Activated naive CD8-positive, alpha-beta T cell treated with anti-CD3 and anti-CD28 coated beads, Interleukin-2, amount 50 U/mL, for 24 hours (primary cell): ENCODE measurements at regions not wholly inside any gene's neighbourhood (a gene's known extent, or its start where the extent isn't known, plus 50 kb on each side); places are given as distances from the start of the nearest gene placed in this dataset.

Source experiments
- ATAC-seq: fragments of 150-1000 bp; cut with Tn5 transposase; one replicate; pipeline ENCODE4 v1.10.0; 2021
- DNase-seq: peaks from one replicate; pipeline ENCODE4 v3.0.0; 2021
- H3K27ac Mint-ChIP-seq: one replicate; pipeline ENCODE4 v1.8.0; 2021; ENCODE audit warnings: mild to moderate bottlenecking, mixed read lengths
- H3K27me3 Mint-ChIP-seq: one replicate; pipeline ENCODE4 v1.8.0; 2021; ENCODE audit warnings: mixed read lengths
- H3K36me3 Mint-ChIP-seq: one replicate; pipeline ENCODE4 v1.8.0; 2021; ENCODE audit warnings: low read depth, mixed read lengths
- H3K4me1 Mint-ChIP-seq: one replicate; pipeline ENCODE4 v1.8.0; 2021; ENCODE audit warnings: mixed read lengths
- H3K4me3 Mint-ChIP-seq: one replicate; pipeline ENCODE4 v1.8.0; 2021; ENCODE audit warnings: mild to moderate bottlenecking, moderate library complexity, mixed read lengths
- H3K9me3 Mint-ChIP-seq: one replicate; pipeline ENCODE4 v1.8.0; 2021; ENCODE audit warnings: mixed read lengths

DNA sequence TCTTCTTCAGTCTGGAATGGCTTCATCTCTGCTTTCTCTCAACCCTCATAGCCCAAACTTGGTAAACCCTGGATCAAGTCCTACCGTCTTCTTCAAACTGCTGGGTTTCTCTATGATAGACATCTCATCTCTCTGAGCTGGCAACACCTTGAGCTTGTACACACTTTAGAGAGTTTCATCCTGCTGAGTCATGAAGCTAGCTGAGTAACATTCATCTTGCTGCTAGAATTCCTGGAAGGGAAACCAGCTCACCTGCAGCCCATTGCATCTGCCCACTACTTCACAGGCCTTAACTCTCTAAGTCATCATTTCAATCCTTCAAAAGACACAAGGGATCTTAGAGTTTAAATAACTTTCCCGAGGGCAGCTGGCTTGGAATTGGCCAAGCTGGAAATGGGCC is 175.5 kb upstream of the RORA start:
- Mint-ChIP-seq H3K27me3 (peaks cover 21% of the 10 kb centered on the region), H3K4me3 (no peak overlapping the region), H3K27ac (no peak overlapping the region), H3K36me3 (no peaks in the 10 kb centered on the region), H3K4me1 (no peaks in the 10 kb centered on the region), H3K9me3 (no peaks in the 10 kb centered on the region)
- DNase-seq: no peak
- ATAC-seq: no peak

DNA sequence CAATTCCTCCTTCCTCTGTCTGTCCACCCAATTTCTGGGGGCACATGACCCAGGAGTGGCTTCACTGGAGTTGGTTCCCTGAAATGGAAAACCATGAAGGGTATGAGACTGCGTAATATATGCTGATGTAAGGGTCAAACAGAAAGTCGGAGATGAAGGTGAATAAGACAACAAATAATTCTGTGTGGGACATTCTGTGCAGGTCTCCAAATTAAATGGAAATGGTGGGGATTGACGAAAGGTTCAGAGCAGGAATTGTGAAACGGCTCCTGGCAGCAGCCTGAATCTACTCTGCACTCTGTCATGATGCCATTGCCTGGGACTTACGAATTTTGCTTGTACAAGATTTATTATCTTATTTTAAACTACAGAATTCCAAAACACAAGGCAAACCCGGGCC is 174.8 kb upstream of the RORA start:
- no peak for ATAC-seq
- no peaks in the 10 kb centered on the region for H3K9me3 Mint-ChIP-seq
- H3K36me3 Mint-ChIP-seq: no peaks in the 10 kb centered on the region
- no peak overlapping the region for H3K4me3 Mint-ChIP-seq
- H3K27me3 Mint-ChIP-seq: peaks cover 21% of the 10 kb centered on the region
- H3K27ac Mint-ChIP-seq: no peak overlapping the region
- DNase-seq: no peak
- H3K4me1 Mint-ChIP-seq: no peaks in the 10 kb centered on the region

- H3K4me3 Mint-ChIP-seq: no peak overlapping the region
- DNase-seq (no peak), ATAC-seq (no peak)
- no peaks in the 10 kb centered on the region for H3K9me3 Mint-ChIP-seq
- no peaks in the 10 kb centered on the region for H3K36me3 Mint-ChIP-seq
- H3K27ac Mint-ChIP-seq: no peak overlapping the region
- peaks cover 18% of the 10 kb centered on the region for H3K27me3 Mint-ChIP-seq
- H3K4me1 Mint-ChIP-seq: no peaks in the 10 kb centered on the region
These were observed 173.0 kb upstream of the RORA start for GRCh38 chr15:61401903-61402698.

DNA sequence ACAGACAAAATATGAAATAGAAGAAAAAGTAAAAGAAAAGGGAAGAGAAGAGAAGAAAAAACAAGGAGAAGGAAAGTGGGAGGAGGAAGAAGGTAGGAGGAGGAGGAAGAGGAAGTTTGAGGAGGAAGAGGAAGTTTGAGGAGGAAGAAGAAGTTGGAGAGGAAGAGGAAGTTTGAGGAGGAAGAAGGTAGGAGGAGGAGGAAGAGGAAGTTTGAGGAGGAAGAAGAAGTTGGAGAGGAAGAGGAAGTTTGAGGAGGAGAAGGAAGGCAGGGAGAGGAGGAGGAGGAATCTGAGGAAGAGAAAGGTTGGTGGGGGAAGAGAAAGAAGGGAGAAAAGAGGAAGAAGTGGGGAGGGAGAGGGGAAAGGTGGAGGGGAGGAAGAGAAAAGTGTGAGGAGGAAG is 169.2 kb upstream of the RORA start:
- Mint-ChIP-seq H3K9me3 (no peaks in the 10 kb centered on the region), H3K4me3 (no peak overlapping the region), H3K27ac (no peak overlapping the region), H3K27me3 (peaks cover 7% of the 10 kb centered on the region), H3K36me3 (no peaks in the 10 kb centered on the region), H3K4me1 (no peaks in the 10 kb centered on the region)
- no peak for DNase-seq
- no peak for ATAC-seq

DNA sequence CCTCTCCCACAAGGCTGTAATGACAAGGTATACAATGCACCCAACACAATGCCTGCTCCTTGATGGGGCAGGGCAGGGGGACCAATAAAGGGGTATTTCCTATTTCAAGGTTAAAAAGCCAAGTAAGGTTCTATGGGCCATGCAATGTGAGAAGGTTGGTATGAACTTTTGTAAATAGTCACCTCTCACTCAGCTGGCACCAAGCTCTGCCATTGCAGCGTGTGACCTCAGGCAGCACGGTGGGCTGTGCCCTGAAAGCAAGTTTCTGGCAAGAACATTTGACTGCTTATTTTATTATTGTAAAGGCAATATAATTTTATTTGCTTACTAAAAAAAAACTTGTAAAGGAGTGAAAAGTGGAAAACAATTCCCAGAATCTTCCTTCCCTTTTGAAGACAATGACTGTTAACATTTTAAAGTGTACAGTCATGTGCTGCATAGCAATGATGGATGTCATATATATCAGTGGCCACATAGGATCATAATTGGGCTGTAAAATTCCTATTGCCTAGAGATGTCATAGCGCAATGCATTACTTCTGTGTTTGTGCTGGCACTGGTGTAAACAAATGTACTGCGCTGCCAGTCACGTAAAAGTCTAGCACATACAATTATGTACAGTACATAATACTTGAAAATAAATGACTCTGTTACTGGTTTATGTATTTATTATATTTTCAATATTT is 167.3 kb upstream of the RORA start:
- DNase-seq (no peak), ATAC-seq (no peak)
- Mint-ChIP-seq H3K9me3 (no peaks in the 10 kb centered on the region), H3K36me3 (no peaks in the 10 kb centered on the region), H3K4me1 (no peaks in the 10 kb centered on the region), H3K27ac (no peak overlapping the region), H3K4me3 (no peak overlapping the region), H3K27me3 (peaks cover 5% of the 10 kb centered on the region)

GRCh38 chr15:61393949-61394348 is 164.8 kb upstream of the RORA start:
- Mint-ChIP-seq H3K36me3 (no peaks in the 10 kb centered on the region), H3K4me1 (peaks cover 7% of the 10 kb centered on the region), H3K27ac (no peak overlapping the region), H3K27me3 (peaks cover 6% of the 10 kb centered on the region), H3K9me3 (peaks cover 7% of the 10 kb centered on the region), H3K4me3 (no peak overlapping the region)
- no peak for DNase-seq
- no peak for ATAC-seq

DNA sequence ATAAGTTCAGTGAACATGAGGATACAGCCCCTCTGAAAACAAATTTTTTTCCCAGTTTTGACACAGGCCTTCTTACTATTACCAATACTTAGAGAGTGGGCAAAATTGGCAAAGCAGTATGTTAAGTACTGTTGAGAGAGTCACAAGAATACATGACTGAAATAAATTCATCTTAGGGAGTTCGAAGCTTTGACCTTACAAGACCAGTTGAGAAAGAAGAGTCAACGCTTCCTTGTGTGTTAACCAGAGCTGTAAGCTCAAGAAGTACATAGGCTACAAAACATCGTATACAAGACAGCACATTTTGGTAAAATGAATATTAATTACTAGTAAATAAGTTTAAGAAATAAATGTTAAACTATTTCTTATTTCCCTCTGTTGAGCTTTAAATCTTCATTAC is 164.4 kb upstream of the RORA start:
- Mint-ChIP-seq H3K4me1 (peaks cover 7% of the 10 kb centered on the region), H3K4me3 (no peak overlapping the region), H3K36me3 (no peaks in the 10 kb centered on the region), H3K27ac (no peak overlapping the region), H3K9me3 (peaks cover 8% of the 10 kb centered on the region), H3K27me3 (peaks cover 6% of the 10 kb centered on the region)
- ATAC-seq: no peak
- no peak for DNase-seq

DNA sequence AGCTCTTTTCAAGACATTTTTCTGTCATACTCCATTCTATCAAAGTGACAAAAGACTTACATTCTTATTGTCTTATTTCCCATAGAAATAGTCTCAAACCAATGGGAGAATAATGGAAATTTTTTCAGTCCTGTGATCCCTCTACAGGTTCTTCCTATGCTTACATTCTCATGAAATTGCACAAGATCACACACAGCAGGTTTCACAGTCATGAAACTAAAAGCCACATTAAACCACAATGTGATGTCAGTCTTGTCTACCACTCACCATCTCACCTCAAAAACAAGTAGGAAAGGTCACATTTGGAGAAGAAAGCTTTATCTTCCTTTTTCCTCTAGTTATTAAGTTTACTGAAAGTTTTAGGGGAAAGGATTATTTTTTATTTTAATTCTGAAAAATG is 161.0 kb upstream of the RORA start:
- DNase-seq: no peak
- H3K4me3 Mint-ChIP-seq: peak overlapping the region; percentile 16
- peaks cover 12% of the 10 kb centered on the region for H3K9me3 Mint-ChIP-seq
- peak overlapping the region; percentile 60 for H3K27ac Mint-ChIP-seq
- H3K4me1 Mint-ChIP-seq: peaks cover 7% of the 10 kb centered on the region
- peaks cover 10% of the 10 kb centered on the region for H3K27me3 Mint-ChIP-seq
- H3K36me3 Mint-ChIP-seq: no peaks in the 10 kb centered on the region
- no peak for ATAC-seq

DNA sequence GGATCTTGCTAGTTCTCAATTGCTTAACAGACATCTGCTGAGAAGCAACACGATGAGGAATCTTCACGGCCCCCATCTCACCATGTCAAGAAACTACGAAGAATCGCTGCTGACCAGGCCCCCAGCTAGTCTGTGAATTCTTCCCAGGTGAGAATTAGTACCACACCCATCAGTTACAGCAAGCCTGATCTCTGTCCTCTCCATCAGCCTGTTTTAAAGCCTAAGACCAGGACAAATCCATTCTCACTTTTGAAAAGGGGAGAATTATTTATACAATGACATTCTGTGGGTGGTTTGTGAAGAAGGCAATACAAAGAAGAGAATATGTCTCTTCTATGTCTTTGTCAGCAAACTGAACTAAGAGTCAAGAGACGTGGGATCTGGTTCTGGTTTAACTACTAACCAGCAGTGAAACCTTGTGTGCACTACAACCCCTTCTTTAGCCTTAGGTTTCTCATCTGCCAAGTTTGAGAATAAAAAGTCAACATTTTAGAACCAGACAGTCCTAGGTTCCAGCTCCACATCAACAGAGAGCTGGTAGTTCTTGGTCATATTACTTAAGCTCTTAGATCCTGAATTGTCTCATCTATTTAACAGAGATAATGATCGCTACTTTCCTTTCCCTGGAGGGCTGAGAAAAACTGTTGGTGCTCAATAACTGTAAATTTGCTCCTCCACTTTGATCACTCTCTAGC is 160.4 kb upstream of the RORA start:
- Mint-ChIP-seq H3K4me3 (no peak overlapping the region), H3K27ac (no peak overlapping the region), H3K27me3 (peaks cover 11% of the 10 kb centered on the region), H3K9me3 (peaks cover 12% of the 10 kb centered on the region), H3K4me1 (peaks cover 7% of the 10 kb centered on the region), H3K36me3 (no peaks in the 10 kb centered on the region)
- no peak for DNase-seq
- no peak for ATAC-seq

DNA sequence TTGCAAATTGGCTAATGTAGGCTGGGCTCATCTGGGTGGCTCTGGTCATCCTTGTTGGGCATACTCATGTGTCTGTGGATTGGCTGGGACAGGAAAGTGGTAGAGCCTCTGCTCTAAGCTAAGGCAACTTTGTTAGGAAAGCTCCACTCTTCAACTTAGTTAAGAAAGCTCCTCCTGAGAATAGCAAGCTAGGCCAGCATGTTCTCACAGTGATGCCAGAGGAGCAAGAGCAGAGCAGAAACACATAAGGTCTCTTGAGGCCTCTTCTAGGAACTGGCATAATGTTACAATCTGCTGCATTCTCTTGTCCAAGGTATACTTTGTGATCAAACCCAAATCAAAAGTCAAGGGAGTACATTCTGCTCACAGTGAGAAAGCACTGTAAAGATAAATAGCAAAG is 158.6 kb upstream of the RORA start:
- H3K27me3 Mint-ChIP-seq: peaks cover 11% of the 10 kb centered on the region
- H3K36me3 Mint-ChIP-seq: no peaks in the 10 kb centered on the region
- ATAC-seq (no peak), DNase-seq (no peak)
- no peak overlapping the region for H3K27ac Mint-ChIP-seq
- H3K4me1 Mint-ChIP-seq: peaks cover 7% of the 10 kb centered on the region
- H3K9me3 Mint-ChIP-seq: peaks cover 12% of the 10 kb centered on the region
- H3K4me3 Mint-ChIP-seq: no peak overlapping the region

DNA sequence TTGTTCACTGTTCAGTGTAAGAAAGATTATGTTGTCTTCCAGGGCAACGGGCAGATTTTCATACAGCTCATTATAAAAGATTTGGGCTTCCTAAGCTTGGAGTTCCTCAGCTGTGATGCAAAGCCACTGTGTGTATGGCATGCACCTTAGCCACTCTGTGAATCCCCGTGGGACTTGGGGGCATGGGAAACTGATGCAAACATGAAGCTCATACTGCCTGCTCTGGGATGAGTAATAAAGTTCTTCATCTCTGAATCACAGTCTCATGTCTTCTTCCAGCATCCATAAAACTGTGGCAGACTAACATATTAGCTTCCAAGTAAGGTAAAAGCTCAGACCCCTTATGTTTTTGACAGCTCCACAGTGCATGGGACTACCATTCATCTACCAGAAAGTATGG is 154.3 kb upstream of the RORA start:
- Mint-ChIP-seq H3K4me3 (no peak overlapping the region), H3K9me3 (peaks cover 3% of the 10 kb centered on the region), H3K27ac (no peak overlapping the region), H3K36me3 (no peaks in the 10 kb centered on the region), H3K4me1 (no peaks in the 10 kb centered on the region), H3K27me3 (peaks cover 6% of the 10 kb centered on the region)
- ATAC-seq (no peak), DNase-seq (no peak)

- Mint-ChIP-seq H3K9me3 (no peaks in the 10 kb centered on the region), H3K4me3 (no peak overlapping the region), H3K4me1 (no peaks in the 10 kb centered on the region), H3K27me3 (peaks cover 5% of the 10 kb centered on the region), H3K36me3 (no peaks in the 10 kb centered on the region), H3K27ac (no peak overlapping the region)
- DNase-seq (no peak), ATAC-seq (no peak)
These were observed 153.8 kb upstream of the RORA start for GRCh38 chr15:61382927-61383326.

- Mint-ChIP-seq H3K4me1 (no peaks in the 10 kb centered on the region), H3K27ac (no peak overlapping the region), H3K27me3 (peaks cover 5% of the 10 kb centered on the region), H3K36me3 (no peaks in the 10 kb centered on the region), H3K9me3 (no peaks in the 10 kb centered on the region), H3K4me3 (no peak overlapping the region)
- ATAC-seq: no peak
- DNase-seq: no peak
These were observed 152.4 kb upstream of the RORA start for GRCh38 chr15:61381501-61381900.

DNA sequence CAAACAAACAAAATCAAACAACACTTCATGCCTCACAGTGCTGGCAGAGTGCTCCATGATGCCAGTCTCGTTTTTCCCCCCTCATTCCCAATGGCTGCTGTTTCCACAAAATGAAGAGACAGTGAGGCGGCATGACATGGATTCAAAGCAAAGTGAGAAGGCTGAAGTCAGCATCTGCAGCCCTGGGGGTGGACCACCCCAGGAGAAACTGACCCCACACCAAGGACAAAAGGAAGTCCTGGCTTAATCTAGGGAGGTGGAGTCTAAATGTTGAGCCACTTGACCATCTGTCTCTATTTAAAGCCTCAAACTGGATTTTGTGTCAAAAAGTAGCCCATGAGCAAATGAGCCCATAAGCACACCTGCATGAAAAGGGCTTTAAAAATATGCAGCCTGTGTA is 151.2 kb upstream of the RORA start:
- Mint-ChIP-seq H3K4me1 (no peaks in the 10 kb centered on the region), H3K4me3 (no peak overlapping the region), H3K36me3 (no peaks in the 10 kb centered on the region), H3K27ac (no peak overlapping the region), H3K27me3 (peaks cover 4% of the 10 kb centered on the region), H3K9me3 (no peaks in the 10 kb centered on the region)
- no peak for ATAC-seq
- DNase-seq: no peak

DNA sequence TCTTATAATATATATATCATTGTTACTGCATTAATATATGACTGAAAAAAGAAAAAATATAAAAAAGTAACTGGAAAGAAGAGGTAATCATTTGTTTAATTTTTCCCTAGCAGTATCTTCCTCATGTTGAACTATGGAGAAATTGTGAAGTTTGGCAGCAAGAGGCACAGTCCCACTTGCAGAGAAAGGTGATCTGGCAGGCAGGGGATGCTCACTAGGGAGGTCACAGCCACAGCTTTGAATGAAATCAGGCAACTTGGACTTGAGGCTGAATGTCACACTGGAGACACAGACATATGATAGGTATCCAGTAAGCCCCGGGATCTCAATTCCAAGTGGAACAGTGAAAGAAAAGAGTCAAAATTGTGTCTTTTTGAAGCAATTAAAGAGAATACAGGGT is 149.9 kb upstream of the RORA start:
- H3K4me3 Mint-ChIP-seq: no peak overlapping the region
- H3K27me3 Mint-ChIP-seq: peaks cover 2% of the 10 kb centered on the region
- DNase-seq (no peak), ATAC-seq (no peak)
- H3K9me3 Mint-ChIP-seq: no peaks in the 10 kb centered on the region
- H3K36me3 Mint-ChIP-seq: no peaks in the 10 kb centered on the region
- H3K27ac Mint-ChIP-seq: no peak overlapping the region
- H3K4me1 Mint-ChIP-seq: no peaks in the 10 kb centered on the region
